GM12892 (cell line): ENCODE measurements at regions not wholly inside any gene's neighbourhood (a gene's known extent, or its start where the extent isn't known, plus 50 kb on each side); places are given as distances from the start of the nearest gene placed in this dataset.
"Not testable (repeated sequence)": the region's sequence is repeated elsewhere in the genome, so short reads cannot be mapped to it uniquely, and the experiment has no call there.

Experiments
- DNase-seq: peaks from one replicate; pipeline ENCODE4 v3.0.0; 2011; ENCODE audit not compliant: insufficient read length
- FAIRE-seq: peaks from 2 replicates; lab custom pipeline; 2011; peaks lifted over from hg19 to GRCh38; lab: Jason Lieb, UNC
- POLR2A ChIP-seq: IDR thresholded peaks from 2 replicates; pipeline ENCODE4 v1.6.1; 2011; ENCODE audit warnings: low read depth, low read length, control low read depth
- POLR2AphosphoS5 ChIP-seq: IDR thresholded peaks from 2 replicates; pipeline ENCODE4 v1.6.1; 2011; ENCODE audit warnings: low read depth, low read length, control low read depth
- TAF1 ChIP-seq: IDR thresholded peaks from 2 replicates; pipeline ENCODE4 v1.6.1; 2011; ENCODE audit warnings: low read depth, mild to moderate bottlenecking, control low read depth, low read length, borderline replicate concordance

GRCh38 chr4:187366530-187366929 is 629.0 kb upstream of the ZFP42 start:
- no peak for TF ChIP-seq TAF1
- no peak for TF ChIP-seq POLR2A
- TF ChIP-seq POLR2AphosphoS5: no peak
- FAIRE-seq: no peak

DNA sequence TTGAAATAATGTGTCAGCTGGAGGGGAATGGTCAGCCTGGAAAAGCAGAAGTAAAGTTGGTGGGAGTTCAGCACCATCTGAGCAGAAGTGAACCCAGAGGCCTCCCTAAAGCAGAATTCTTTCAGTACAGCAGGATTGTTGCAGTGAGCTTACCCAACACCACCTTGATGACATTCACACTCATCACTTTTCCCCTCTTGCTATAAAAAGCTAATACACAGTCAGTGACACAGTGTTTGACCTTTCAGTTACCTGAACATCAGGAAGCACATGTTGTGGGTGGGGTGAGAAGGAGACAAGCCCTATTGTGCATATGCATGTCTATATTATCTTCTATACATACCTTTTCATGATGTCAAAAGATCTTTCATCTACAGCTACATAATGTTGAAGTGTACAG is 624.7 kb upstream of the ZFP42 start:
- DNase-seq (no peak), FAIRE-seq (no peak)
- TF ChIP-seq POLR2A (no peak), POLR2AphosphoS5 (no peak), TAF1 (no peak)

More at GRCh38 chr4:187366530-187366929, 629.0 kb upstream of the ZFP42 start:
- DNase-seq: no peak

DNA sequence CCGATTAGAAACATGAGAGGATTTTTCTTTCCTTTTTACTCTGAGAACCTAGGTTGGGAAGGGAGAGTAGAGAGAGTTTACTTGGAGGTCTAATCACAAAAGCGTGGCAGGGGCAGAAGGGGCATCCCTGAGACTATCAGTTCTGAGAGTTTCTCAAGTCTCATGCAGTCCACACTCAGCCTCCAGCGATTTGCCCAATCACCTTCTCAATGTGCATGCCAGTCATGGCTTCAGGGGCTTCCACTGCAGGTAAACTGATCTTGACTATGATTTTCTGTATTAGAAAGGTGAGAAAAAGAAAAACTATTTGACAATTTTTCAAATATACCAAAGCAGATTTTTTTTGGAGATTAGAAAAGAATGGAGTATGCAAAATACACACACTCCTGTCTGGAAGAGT is 617.1 kb upstream of the ZFP42 start:
- no peak for FAIRE-seq
- TF ChIP-seq POLR2AphosphoS5: no peak
- no peak for TF ChIP-seq TAF1
- TF ChIP-seq POLR2A: no peak
- no peak for DNase-seq

GRCh38 chr4:187380181-187380581 is 615.4 kb upstream of the ZFP42 start:
- FAIRE-seq: no peak
- DNase-seq: no peak
- TF ChIP-seq POLR2A (no peak), POLR2AphosphoS5 (no peak), TAF1 (no peak)

DNA sequence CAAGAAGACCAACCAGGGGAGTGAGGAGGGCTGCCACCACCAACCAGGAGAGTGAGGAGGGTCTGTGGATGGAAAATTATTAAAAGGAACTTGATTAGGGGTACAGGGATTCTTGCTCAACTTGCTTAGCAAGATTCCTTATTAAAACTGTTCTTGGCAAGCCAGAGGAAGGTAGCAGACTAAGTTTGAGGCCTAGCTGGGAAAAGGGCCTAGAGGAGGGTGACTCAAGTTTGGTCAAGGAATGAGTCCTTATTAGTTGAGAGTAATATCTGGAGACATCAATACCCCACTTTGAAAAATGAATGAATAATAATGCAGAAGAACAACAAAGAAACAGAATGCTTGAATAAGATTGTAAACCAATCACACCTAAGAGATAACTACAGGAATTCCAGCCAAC is 612.4 kb upstream of the ZFP42 start:
- DNase-seq (no peak), FAIRE-seq (no peak)
- no peak for TF ChIP-seq POLR2AphosphoS5
- TF ChIP-seq POLR2A: no peak
- no peak for TF ChIP-seq TAF1

DNA sequence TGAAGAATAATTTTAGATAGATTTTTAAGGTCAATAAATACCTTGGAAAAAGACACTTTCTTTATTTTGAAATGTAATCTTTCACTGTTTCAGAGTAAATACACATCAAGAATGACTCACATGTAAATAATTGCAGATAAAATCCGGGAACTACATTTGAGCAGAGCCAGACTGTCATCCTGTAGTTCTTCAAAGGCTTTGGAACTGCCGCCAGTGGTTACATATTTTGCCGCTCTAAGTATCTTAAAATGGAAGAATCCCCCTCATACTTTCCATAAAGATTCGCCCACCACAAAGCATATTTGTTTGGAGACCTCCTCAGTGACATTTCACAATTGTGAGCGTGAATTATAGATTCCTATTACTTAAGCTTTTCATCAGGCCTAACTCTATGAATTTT is 607.8 kb upstream of the ZFP42 start:
- FAIRE-seq: no peak
- no peak for TF ChIP-seq POLR2AphosphoS5
- no peak for TF ChIP-seq POLR2A
- TF ChIP-seq TAF1: no peak
- no peak for DNase-seq

GRCh38 chr4:187389420-187389819 is 606.2 kb upstream of the ZFP42 start:
- no peak for TF ChIP-seq TAF1
- no peak for TF ChIP-seq POLR2A
- TF ChIP-seq POLR2AphosphoS5: no peak
- FAIRE-seq (no peak), DNase-seq (no peak)

DNA sequence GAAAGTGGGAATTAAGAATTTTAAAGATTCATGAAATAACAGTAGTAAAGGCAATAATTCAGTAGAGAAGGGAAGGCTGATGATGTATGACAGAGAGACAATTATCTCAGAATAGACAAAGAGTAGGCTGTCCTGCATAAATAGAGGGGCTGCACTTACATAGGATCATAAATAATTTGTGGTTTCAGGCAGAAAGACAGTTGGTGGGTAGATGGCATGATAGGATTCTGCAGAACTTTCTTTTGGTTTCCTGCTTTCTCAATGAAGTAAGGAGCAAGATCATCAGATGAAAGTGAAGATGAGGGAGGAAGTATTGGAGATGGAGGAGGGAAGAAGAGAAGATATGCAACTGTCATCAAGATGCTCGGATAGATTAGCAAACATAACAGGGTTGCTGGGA is 604.9 kb upstream of the ZFP42 start:
- DNase-seq: no peak
- TF ChIP-seq POLR2A (no peak), POLR2AphosphoS5 (no peak), TAF1 (no peak)
- no peak for FAIRE-seq

DNA sequence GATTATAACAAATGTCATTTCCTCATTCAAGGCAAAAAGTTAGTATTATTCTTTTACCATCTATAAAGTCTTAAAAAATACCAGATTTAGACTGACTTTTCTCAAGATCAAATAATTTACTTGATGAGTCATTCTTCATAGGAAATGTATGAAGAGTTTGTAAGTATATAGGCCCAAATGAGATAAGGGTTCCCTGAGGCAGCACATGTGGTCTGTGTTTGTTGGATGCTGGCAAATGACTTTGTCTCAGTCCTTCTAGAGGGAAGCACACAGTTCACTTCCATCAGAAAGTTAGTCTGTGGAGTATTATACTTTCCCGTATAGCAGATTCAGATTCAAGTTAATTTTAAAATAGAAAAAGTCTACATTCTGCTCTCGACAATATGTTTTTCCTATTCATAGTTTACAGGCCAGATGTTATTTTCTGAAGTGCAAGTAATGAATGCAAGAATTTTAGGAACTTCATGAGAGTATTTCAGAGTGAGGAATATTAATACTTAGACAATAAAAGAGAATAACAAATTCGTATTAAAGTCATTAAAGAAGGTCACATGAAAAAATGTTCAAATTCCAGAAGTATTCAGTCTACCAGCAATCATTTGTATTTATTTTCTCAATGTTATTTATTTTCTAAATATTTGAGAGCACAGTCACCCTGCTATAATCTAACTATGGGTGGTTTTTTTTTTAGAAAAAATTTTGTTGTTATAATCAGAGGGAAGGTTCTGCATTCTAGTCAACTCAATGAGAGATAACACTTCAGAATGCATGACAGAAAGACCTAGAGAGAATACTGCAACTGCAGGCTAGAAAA is 601.8 kb upstream of the ZFP42 start:
- DNase-seq (no peak), FAIRE-seq (no peak)
- TF ChIP-seq TAF1 (no peak), POLR2A (no peak), POLR2AphosphoS5 (no peak)

GRCh38 chr4:187396106-187396505 is 599.5 kb upstream of the ZFP42 start:
- FAIRE-seq: no peak

GRCh38 chr4:187408447-187408846 is 587.1 kb upstream of the ZFP42 start:
- not testable (repeated sequence) for DNase-seq, FAIRE-seq

More at GRCh38 chr4:187396106-187396505, 599.5 kb upstream of the ZFP42 start:
- no peak for DNase-seq
- TF ChIP-seq POLR2A: no peak
- no peak for TF ChIP-seq TAF1
- TF ChIP-seq POLR2AphosphoS5: no peak

DNA sequence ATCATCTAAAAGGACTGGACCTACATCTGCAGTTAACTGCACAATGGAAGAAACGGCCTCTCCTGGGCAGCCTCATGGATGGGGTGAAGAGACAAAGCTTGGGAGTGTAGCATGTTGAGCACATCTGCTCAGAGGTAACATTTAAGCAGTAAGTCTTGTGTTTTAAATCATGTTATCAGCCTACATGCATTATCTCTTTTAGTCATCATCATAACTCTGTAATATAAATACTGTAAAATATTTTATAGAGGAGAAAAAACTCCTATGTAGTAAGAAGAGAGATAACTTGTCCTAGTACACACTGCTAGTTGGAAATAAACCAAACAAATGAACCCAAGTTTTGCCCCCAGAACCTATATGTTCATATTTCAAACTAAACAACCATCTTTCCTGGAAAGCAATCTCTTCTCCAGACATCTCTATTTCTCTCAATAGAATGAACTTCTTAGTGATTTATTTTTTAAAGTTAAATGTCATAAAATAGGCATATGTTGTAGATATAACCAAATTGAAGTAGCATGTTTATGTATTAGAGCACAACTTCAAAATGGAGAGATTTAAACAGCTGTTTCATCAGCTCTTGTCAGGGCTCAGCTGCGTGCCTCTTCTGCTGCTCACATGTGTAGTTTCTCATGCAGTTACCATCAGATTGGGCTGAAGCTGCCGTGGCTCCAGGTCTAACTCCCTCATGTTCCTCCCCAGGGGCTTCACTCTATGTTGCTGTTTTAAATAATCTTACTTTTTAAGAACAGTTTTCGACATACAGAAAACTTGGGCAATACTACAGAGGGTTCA is 581.8 kb upstream of the ZFP42 start:
- no peak for TF ChIP-seq POLR2A
- no peak for TF ChIP-seq TAF1
- no peak for TF ChIP-seq POLR2AphosphoS5
- no peak for FAIRE-seq
- no peak for DNase-seq
